IMR-90 (cell line): ENCODE measurements at regions not wholly inside any gene's neighbourhood (a gene's known extent, or its start where the extent isn't known, plus 50 kb on each side); places are given as distances from the start of the nearest gene placed in this dataset.

ENCODE experiments used
- ATAC-seq: fragments of 200-7000 bp; cut with Tn5 transposase; 2 replicates; pipeline ENCODE4 v1.9.1; 2020; ENCODE audit warnings: low read depth, mild to moderate bottlenecking, moderate library complexity
- BruUV-seq: library from RNA; stranded (reverse); fragments of 400-500 nt; replicated peaks from 2 replicates; lab custom pipeline; 2021; lab: Mats Ljungman, UMichigan
- CTCF ChIA-PET: fragments of 300-600 bp; formaldehyde crosslinking; extraction: SDS; loops from one replicate; lab custom pipeline; 2021; ENCODE audit warnings: antibody characterized with exemption; lab: Yijun Ruan, JAX
- POLR2A ChIA-PET: fragments of 300-600 bp; sonication (Branson Sonifier 250); formaldehyde crosslinking; loops from one replicate; lab custom pipeline; 2022; ENCODE audit warnings: antibody characterized with exemption; ENCODE audit not compliant: unreplicated experiment; lab: Charles Lee
- DNase-seq: peaks from one replicate; pipeline ENCODE4 v3.0.0; 2013
- H2AFZ ChIP-seq: replicated peaks from 2 replicates; pipeline ENCODE3; 2013; ENCODE audit warnings: low read length, mild to moderate bottlenecking; ENCODE audit not compliant: poor library complexity
- H2AK5ac ChIP-seq: 2 replicates; pipeline ENCODE4 v1.6.1; 2013; ENCODE audit warnings: low read depth, low read length, inconsistent platforms
- H2AK9ac ChIP-seq: replicated peaks from 2 replicates; pipeline ENCODE3; 2013; ENCODE audit warnings: mild to moderate bottlenecking, low read depth, low read length, moderate library complexity; ENCODE audit not compliant: poor library complexity
- H2BK120ac ChIP-seq: 2 replicates; pipeline ENCODE4 v1.6.1; 2013; ENCODE audit warnings: low read depth, low read length, inconsistent platforms
- H2BK15ac ChIP-seq: 3 replicates; pipeline ENCODE4 v1.6.1; 2013; ENCODE audit warnings: low read depth, low read length, inconsistent platforms
- H2BK20ac ChIP-seq: 2 replicates; pipeline ENCODE4 v1.6.1; 2013; ENCODE audit warnings: low read depth, mild to moderate bottlenecking, inconsistent platforms, low read length, moderate library complexity
- H2BK5ac ChIP-seq: 2 replicates; pipeline ENCODE4 v1.6.1; 2013; ENCODE audit warnings: mild to moderate bottlenecking, low read depth, low read length, inconsistent platforms; ENCODE audit not compliant: poor library complexity, severe bottlenecking
- H3K14ac ChIP-seq: replicated peaks from 2 replicates; pipeline ENCODE4 v1.6.1; 2013; ENCODE audit warnings: low read depth, low read length, inconsistent platforms
- H3K18ac ChIP-seq: 2 replicates; pipeline ENCODE4 v1.6.1; 2013; ENCODE audit warnings: low read depth, low read length, control low read depth
- H3K23ac ChIP-seq: 2 replicates; pipeline ENCODE4 v1.6.1; 2013; ENCODE audit warnings: low read depth, low read length, inconsistent platforms
- H3K27ac ChIP-seq: 2 replicates; pipeline ENCODE4 v1.5.1; 2013; ENCODE audit warnings: mild to moderate bottlenecking, control low read depth, low read length; ENCODE audit not compliant: insufficient read depth
- H3K27me3 ChIP-seq: 2 replicates; pipeline ENCODE4 v1.6.1; 2013; ENCODE audit warnings: low read length; ENCODE audit not compliant: control insufficient read depth, insufficient read depth
- H3K36me3 ChIP-seq: 2 replicates; pipeline ENCODE4 v1.6.1; 2013; ENCODE audit warnings: low read length, mixed read lengths; ENCODE audit not compliant: control insufficient read depth, insufficient read depth
- H3K4ac ChIP-seq: 2 replicates; pipeline ENCODE4 v1.6.1; 2013; ENCODE audit warnings: low read depth, low read length, inconsistent platforms
- H3K4me1 ChIP-seq: 2 replicates; pipeline ENCODE4 v1.6.1; 2013; ENCODE audit warnings: low read length, mixed read lengths; ENCODE audit not compliant: control insufficient read depth, insufficient read depth
- H3K4me2 ChIP-seq: 2 replicates; pipeline ENCODE4 v1.6.1; 2013; ENCODE audit warnings: low read depth, mild to moderate bottlenecking, control low read depth, low read length, moderate library complexity
- H3K4me3 ChIP-seq: 2 replicates; pipeline ENCODE4 v1.5.1; 2013; ENCODE audit warnings: low read depth, mild to moderate bottlenecking, control low read depth, low read length, moderate library complexity; ENCODE audit not compliant: insufficient read depth
- H3K56ac ChIP-seq: 2 replicates; pipeline ENCODE4 v1.6.1; 2013; ENCODE audit warnings: low read length, inconsistent platforms; ENCODE audit not compliant: insufficient read depth; ENCODE audit errors: extremely low read depth
- H3K79me1 ChIP-seq, 2 experiments: 2 replicates each; pipeline ENCODE4 v1.6.1; 2013; ENCODE audit warnings: low read length in 2 of 2, inconsistent platforms in 1 of 2, low read depth in 1 of 2
- H3K9ac ChIP-seq: 2 replicates; pipeline ENCODE4 v1.6.1; 2013; ENCODE audit warnings: low read depth, low read length, control low read depth
- H3K9me1 ChIP-seq: 2 replicates; pipeline ENCODE4 v1.6.1; 2013; ENCODE audit warnings: low read length, inconsistent platforms; ENCODE audit not compliant: insufficient read depth
- H3K9me3 ChIP-seq: 2 replicates; pipeline ENCODE4 v1.6.1; 2013; ENCODE audit warnings: low read length; ENCODE audit not compliant: control insufficient read depth, insufficient read depth
- H4K20me1 ChIP-seq: 2 replicates; pipeline ENCODE4 v1.6.1; 2013; ENCODE audit warnings: low read length, inconsistent platforms; ENCODE audit not compliant: insufficient read depth
- H4K5ac ChIP-seq: 2 replicates; pipeline ENCODE4 v1.6.1; 2013; ENCODE audit warnings: mild to moderate bottlenecking, low read depth, low read length, control low read depth
- H4K8ac ChIP-seq, 2 experiments: 2 replicates each; pipeline ENCODE4 v1.6.1; 2013; ENCODE audit warnings: low read depth in 2 of 2, low read length in 2 of 2, control low read depth in 1 of 2, inconsistent platforms in 1 of 2
- H4K91ac ChIP-seq: 2 replicates; pipeline ENCODE4 v1.6.1; 2013; ENCODE audit warnings: low read depth, low read length, inconsistent platforms; ENCODE audit not compliant: insufficient read depth
- BHLHE40 ChIP-seq: fragments of 150-350 bp; IDR thresholded peaks from 2 replicates; pipeline ENCODE4 v1.6.1; 2016; ENCODE audit warnings: mild to moderate bottlenecking, low read depth, low read length
- CEBPB ChIP-seq: IDR thresholded peaks from 2 replicates; pipeline ENCODE4 v1.6.1; 2012; ENCODE audit warnings: low read depth, low read length, improper control_type of control experiment
- CHD1 ChIP-seq: IDR thresholded peaks from 2 replicates; pipeline ENCODE4 v1.6.1; 2012; ENCODE audit warnings: low read depth, low read length, improper control_type of control experiment
- FOS ChIP-seq: fragments of 150-350 bp; IDR thresholded peaks from 2 replicates; pipeline ENCODE4 v1.6.1; 2016; ENCODE audit warnings: low read depth, low read length
- MAFK ChIP-seq: IDR thresholded peaks from 2 replicates; pipeline ENCODE4 v1.6.1; 2012; ENCODE audit warnings: low read depth, low read length, improper control_type of control experiment
- MAZ ChIP-seq: IDR thresholded peaks from 2 replicates; pipeline ENCODE4 v1.6.1; 2012; ENCODE audit warnings: low read depth, mild to moderate bottlenecking, low read length, improper control_type of control experiment, moderate library complexity, borderline replicate concordance
- MXI1 ChIP-seq: IDR thresholded peaks from 2 replicates; pipeline ENCODE4 v1.6.1; 2012; ENCODE audit warnings: low read depth, mild to moderate bottlenecking, low read length, moderate library complexity, borderline replicate concordance
- POLR2A ChIP-seq: IDR thresholded peaks from 2 replicates; pipeline ENCODE4 v1.6.1; 2012; ENCODE audit warnings: mild to moderate bottlenecking, low read depth, low read length
- RAD21 ChIP-seq: IDR thresholded peaks from 2 replicates; pipeline ENCODE4 v1.6.1; 2012; ENCODE audit warnings: low read length, improper control_type of control experiment
- RFX5 ChIP-seq: IDR thresholded peaks from 2 replicates; pipeline ENCODE4 v1.8.0; 2012; ENCODE audit warnings: low read depth, mild to moderate bottlenecking, low read length, moderate library complexity
- SMC3 ChIP-seq: fragments of 150-350 bp; IDR thresholded peaks from 2 replicates; pipeline ENCODE4 v1.6.1; 2016; ENCODE audit warnings: low read depth, mild to moderate bottlenecking, antibody characterized with exemption, low read length, moderate library complexity
- WGBS, 2 experiments: methylation state at CpG; one replicate each; pipeline versions ENCODE4 v1.1.5 to v1.1.7; 2013; ENCODE audit warnings: missing lambda C conversion rate in 2 of 2; ENCODE audit not compliant: insufficient read length in 1 of 2; ENCODE audit errors: extremely low coverage in 2 of 2; 5-methylcytosine and 5-hydroxymethylcytosine counted together
- dilution Hi-C: fragments of 300-500 bp; cut with HindIII; formaldehyde crosslinking; loops from one replicate; pipeline ENCODE4 v1.14.3; 2018; ENCODE audit warnings: low sequenced_read_pairs; ENCODE audit not compliant: unreplicated experiment
- in situ Hi-C: fragments of 300-500 bp; cut with MboI; formaldehyde crosslinking; loops from 3 replicates; pipeline ENCODE4 v1.14.3; 2019; ENCODE audit warnings: low sequenced_read_pairs, inconsistent platforms, mixed read lengths
- intact Hi-C: fragments of 100-400 bp; cut with micrococcal nuclease; formaldehyde crosslinking; loops from 2 replicates; pipeline ENCODE4 v1.10.0; 2022
- TF ChIP-seq, protein P1 (sequence below): fragments of 150-350 bp; IDR thresholded peaks from 2 replicates; pipeline ENCODE4 v1.6.1; 2017; ENCODE audit warnings: mild to moderate bottlenecking, antibody characterized with exemption, low read length, low read depth
- TF ChIP-seq, protein P2 (sequence below): fragments of 150-350 bp; IDR thresholded peaks from 2 replicates; pipeline ENCODE4 v1.6.1; 2016; ENCODE audit warnings: low read depth, mild to moderate bottlenecking, low read length, moderate library complexity, borderline replicate concordance
- TF ChIP-seq, protein P3 (sequence below): conservative IDR thresholded peaks from 2 replicates; pipeline ENCODE4 v1.5.1; 2012; ENCODE audit warnings: mild to moderate bottlenecking, low read depth, low read length, improper control_type of control experiment

DNA sequence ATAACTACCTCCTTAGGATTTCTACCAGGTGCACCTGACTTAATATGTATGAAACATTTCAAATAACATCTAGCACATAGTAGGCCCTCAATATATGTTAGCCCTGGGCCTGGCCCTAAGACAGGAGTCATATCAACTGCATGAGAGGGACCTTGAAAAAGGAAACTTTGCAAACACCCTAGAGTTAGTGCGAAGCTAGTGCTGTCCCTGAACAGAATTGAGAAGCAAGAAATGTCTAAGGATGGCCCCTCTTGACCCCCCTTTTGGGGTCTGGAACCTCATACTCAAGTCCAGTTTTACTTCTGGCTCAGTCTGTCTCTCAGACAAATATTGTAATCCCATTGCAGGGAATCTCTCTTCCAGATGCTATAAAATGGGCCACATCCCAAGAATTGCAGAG is 80.5 kb downstream of the CBLN1 start:
- Histone ChIP-seq H3K79me1 (no peaks in the 10 kb centered on the region), H2BK15ac (no peak overlapping the region), H4K8ac (no peak overlapping the region), H3K36me3 (no peaks in the 10 kb centered on the region), H3K9me1 (no peaks in the 10 kb centered on the region), H2BK120ac (no peak overlapping the region), H3K4me3 (no peak overlapping the region), H3K18ac (no peak overlapping the region), H2BK20ac (no peak overlapping the region), H2AK9ac (no peak overlapping the region), H3K14ac (no peak overlapping the region), H3K4ac (no peak overlapping the region), H3K4me2 (no peak overlapping the region), H3K27ac (no peak overlapping the region), H3K9ac (no peak overlapping the region), H3K9me3 (no peaks in the 10 kb centered on the region), H3K56ac (no peak overlapping the region), H2AK5ac (no peak overlapping the region), H4K5ac (no peak overlapping the region), H3K23ac (no peak overlapping the region), H4K91ac (no peak overlapping the region), H3K27me3 (no peaks in the 10 kb centered on the region), H3K4me1 (no peaks in the 10 kb centered on the region), H2AFZ (no peak overlapping the region), H2BK5ac (no peak overlapping the region), H4K20me1 (no peaks in the 10 kb centered on the region)
- in situ Hi-C loops = no loop called here
- ChIA-PET POLR2A (no interaction called here), CTCF (interaction anchor here (0.7 kb wide), 1 partner anchor 110 kb away, joined by 3 read pairs; no protein-coding TSS in a partner anchor)
- BruUV-seq = no TSS peak
- intact Hi-C loops = no loop called here
- DNase-seq (no peak), ATAC-seq (no peak)
- TF ChIP-seq, protein P1, sequence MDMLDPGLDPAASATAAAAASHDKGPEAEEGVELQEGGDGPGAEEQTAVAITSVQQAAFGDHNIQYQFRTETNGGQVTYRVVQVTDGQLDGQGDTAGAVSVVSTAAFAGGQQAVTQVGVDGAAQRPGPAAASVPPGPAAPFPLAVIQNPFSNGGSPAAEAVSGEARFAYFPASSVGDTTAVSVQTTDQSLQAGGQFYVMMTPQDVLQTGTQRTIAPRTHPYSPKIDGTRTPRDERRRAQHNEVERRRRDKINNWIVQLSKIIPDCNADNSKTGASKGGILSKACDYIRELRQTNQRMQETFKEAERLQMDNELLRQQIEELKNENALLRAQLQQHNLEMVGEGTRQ = no peak
- TF ChIP-seq CHD1 (no peak), SMC3 (no peak), FOS (no peak), POLR2A (no peak), MAFK (no peak), RAD21 (no peak), BHLHE40 (no peak), RFX5 (no peak), MAZ (no peak), CEBPB (no peak), MXI1 (no peak)
- TF ChIP-seq, protein P2, sequence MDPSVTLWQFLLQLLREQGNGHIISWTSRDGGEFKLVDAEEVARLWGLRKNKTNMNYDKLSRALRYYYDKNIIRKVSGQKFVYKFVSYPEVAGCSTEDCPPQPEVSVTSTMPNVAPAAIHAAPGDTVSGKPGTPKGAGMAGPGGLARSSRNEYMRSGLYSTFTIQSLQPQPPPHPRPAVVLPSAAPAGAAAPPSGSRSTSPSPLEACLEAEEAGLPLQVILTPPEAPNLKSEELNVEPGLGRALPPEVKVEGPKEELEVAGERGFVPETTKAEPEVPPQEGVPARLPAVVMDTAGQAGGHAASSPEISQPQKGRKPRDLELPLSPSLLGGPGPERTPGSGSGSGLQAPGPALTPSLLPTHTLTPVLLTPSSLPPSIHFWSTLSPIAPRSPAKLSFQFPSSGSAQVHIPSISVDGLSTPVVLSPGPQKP = no peak
- TF ChIP-seq, protein P3, sequence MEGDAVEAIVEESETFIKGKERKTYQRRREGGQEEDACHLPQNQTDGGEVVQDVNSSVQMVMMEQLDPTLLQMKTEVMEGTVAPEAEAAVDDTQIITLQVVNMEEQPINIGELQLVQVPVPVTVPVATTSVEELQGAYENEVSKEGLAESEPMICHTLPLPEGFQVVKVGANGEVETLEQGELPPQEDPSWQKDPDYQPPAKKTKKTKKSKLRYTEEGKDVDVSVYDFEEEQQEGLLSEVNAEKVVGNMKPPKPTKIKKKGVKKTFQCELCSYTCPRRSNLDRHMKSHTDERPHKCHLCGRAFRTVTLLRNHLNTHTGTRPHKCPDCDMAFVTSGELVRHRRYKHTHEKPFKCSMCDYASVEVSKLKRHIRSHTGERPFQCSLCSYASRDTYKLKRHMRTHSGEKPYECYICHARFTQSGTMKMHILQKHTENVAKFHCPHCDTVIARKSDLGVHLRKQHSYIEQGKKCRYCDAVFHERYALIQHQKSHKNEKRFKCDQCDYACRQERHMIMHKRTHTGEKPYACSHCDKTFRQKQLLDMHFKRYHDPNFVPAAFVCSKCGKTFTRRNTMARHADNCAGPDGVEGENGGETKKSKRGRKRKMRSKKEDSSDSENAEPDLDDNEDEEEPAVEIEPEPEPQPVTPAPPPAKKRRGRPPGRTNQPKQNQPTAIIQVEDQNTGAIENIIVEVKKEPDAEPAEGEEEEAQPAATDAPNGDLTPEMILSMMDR = no peak
- WGBS, 2 experiments = no CpG with 5 or more reads among the region's 1 CpG
- dilution Hi-C loops = no loop called here
